ENCODE measurements at regions not wholly inside any gene's neighbourhood (a gene's known extent, or its start where the extent isn't known, plus 50 kb on each side); places are given as distances from the start of the nearest gene placed in this dataset.
A peak's percentile ranks its signal among the peaks of the same experiment; 100 is the strongest.

DNA sequence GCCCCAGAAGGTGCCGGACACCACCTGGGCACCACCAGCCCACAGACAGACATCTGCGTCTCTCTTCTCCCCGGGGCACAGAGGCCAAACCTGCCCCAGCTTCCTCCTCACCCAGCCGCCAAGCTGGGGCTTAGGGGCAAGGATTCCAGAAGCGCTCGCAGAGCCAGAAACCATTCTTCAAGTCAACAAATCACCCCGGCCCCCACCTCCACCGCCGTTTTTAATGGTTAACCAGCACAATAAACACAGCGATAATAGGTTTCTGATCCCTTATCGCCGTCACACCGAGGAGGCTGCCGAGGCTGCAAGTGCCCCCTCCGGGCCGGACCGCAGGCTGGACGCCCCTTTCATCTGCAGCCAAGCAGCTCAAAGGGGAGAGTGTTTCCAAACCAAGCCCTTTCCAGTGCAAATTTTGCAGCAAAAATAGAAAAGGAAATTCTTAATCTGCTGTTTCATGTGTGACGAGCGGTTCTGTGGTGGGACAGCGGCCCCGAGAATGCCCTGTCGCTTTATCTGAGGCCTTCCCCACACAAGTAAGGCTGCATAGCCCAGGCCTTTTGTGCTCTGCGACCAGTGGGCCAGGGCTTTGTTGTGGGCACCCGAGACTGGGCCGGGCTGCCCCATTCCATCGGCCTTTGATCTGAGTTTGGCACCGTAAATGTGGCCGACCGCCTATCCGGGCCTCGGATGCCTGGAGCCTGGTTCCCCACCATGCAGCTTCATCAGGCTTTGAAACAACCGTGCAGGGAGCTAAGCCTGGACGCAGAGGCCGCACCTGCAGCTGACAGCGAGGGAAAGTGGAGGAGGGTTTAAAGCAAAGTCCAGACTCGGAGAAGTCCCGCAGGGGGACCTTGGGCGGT is 83.2 kb downstream of the FOXL3 start:
- no peaks in the 10 kb centered on the region for H3K27me3 ChIP-seq (ENCODE audit: insufficient read depth, low read length)

More for the DNA sequence above, 83.2 kb downstream of the FOXL3 start:
- H2BK15ac ChIP-seq (ENCODE audit: low read depth, low read length) = no peak overlapping the region
- no peak overlapping the region for H2AK5ac ChIP-seq (ENCODE audit: insufficient read length, low read length)
- TF ChIP-seq, protein P1, sequence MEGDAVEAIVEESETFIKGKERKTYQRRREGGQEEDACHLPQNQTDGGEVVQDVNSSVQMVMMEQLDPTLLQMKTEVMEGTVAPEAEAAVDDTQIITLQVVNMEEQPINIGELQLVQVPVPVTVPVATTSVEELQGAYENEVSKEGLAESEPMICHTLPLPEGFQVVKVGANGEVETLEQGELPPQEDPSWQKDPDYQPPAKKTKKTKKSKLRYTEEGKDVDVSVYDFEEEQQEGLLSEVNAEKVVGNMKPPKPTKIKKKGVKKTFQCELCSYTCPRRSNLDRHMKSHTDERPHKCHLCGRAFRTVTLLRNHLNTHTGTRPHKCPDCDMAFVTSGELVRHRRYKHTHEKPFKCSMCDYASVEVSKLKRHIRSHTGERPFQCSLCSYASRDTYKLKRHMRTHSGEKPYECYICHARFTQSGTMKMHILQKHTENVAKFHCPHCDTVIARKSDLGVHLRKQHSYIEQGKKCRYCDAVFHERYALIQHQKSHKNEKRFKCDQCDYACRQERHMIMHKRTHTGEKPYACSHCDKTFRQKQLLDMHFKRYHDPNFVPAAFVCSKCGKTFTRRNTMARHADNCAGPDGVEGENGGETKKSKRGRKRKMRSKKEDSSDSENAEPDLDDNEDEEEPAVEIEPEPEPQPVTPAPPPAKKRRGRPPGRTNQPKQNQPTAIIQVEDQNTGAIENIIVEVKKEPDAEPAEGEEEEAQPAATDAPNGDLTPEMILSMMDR (conservative IDR thresholded peaks at IDR 0.05) = no peak
- Mint-ChIP-seq H3K9me3 (no peaks in the 10 kb centered on the region; a peak in 2 of 5 replicates), H3K27ac (no peak overlapping the region), H3K27me3 (ENCODE audit: low read depth) (peaks cover 3% of the 10 kb centered on the region), H3K4me3 (no peak overlapping the region), H3K4me1 (peaks cover 2 to 21% of the 10 kb centered on the region in 2 experiments; a peak in 3 of 4 replicates), H3K36me3 (ENCODE audit: insufficient read depth in 1 of 3, low read depth in 3 of 3) (peaks cover 0 to 1% (median 0%) of the 10 kb centered on the region in 3 experiments; a peak in 1 of 7 replicates)
- H3K23ac ChIP-seq (ENCODE audit: insufficient read length, low read depth, low read length) = no peak overlapping the region
- no peaks in the 10 kb centered on the region for H3K4me1 ChIP-seq (ENCODE audit: insufficient read depth, low read length)
- no peaks in the 10 kb centered on the region for H4K20me1 ChIP-seq (ENCODE audit: control insufficient read depth, insufficient read depth, insufficient read length)
- no peak overlapping the region for H2BK5ac ChIP-seq (ENCODE audit: insufficient read length, low read length)
- H4K5ac ChIP-seq (ENCODE audit: insufficient read length, low read depth, low read length) = no peak overlapping the region
- no peak overlapping the region for H3K27ac ChIP-seq (ENCODE audit: insufficient read length, low read depth, low read length)
- no peaks in the 10 kb centered on the region for H3K79me1 ChIP-seq (ENCODE audit: insufficient read depth, low read depth, low read length, poor library complexity, severe bottlenecking)
- no peak overlapping the region for H2BK20ac ChIP-seq (ENCODE audit: low read depth, low read length, poor library complexity, severe bottlenecking)
- no peak overlapping the region for H3K18ac ChIP-seq (ENCODE audit: insufficient read length, low read depth, low read length)
- WGBS (ENCODE audit: extremely low coverage, insufficient read length, low lambda C conversion rate) = no CpG with 5 or more reads among the region's 39 CpGs
- no peak overlapping the region for H3K9ac ChIP-seq (ENCODE audit: extremely low read depth, insufficient read length, low read length)
- H3K23me2 ChIP-seq (ENCODE audit: insufficient read length, low read depth, low read length, poor library complexity, severe bottlenecking) = no peaks in the 10 kb centered on the region
- no peak overlapping the region for H2BK120ac ChIP-seq (ENCODE audit: low read depth, low read length, poor library complexity, severe bottlenecking)
- H4K8ac ChIP-seq (replicated peaks; ENCODE audit: insufficient read length, low read depth, low read length) = no peak overlapping the region
- no peaks in the 10 kb centered on the region for H3K9me3 ChIP-seq (ENCODE audit: control insufficient read depth, low read depth, low read length)
- H2BK12ac ChIP-seq (ENCODE audit: insufficient read length, low read depth, low read length) = no peak overlapping the region
- peak; percentile 30 for DNase-seq
- no peak overlapping the region for H3K4me2 ChIP-seq (ENCODE audit: insufficient read depth, insufficient read length, low read length)
- no peak overlapping the region for H3T11ph ChIP-seq (ENCODE audit: low read length)
- H2AFZ ChIP-seq (ENCODE audit: low read length) = no peak overlapping the region
- H3K79me2 ChIP-seq (ENCODE audit: insufficient read depth, low read length) = no peaks in the 10 kb centered on the region
- H3K4ac ChIP-seq (ENCODE audit: low read depth, low read length) = no peak overlapping the region
- H4K91ac ChIP-seq (ENCODE audit: insufficient read length, low read depth, low read length) = no peak overlapping the region
- H3K56ac ChIP-seq (ENCODE audit: insufficient read length, low read depth, low read length) = no peak overlapping the region
- no peak overlapping the region for H3K14ac ChIP-seq (ENCODE audit: insufficient read depth, low read length)
